ENCODE measurements at regions not wholly inside any gene's neighbourhood (a gene's known extent, or its start where the extent isn't known, plus 50 kb on each side); places are given as distances from the start of the nearest gene placed in this dataset.

DNA sequence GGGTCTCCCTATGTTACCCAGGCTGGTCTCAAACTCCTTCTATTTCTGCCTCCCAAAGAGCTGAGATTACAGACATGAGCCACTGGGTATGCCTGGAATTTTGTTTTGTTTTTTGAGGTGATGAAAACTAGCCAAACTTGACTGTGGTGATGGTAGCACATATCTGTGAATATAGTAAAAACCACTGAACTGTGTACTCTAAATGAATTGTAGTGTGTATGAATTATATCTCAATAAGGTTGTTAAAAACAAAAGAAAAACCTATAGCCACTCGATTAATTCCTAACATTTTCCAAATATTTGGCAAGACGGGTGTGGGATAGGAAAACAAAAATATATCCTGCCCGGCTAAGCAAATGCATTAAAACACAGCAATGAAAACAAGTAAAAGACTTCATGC, 1302.3 kb upstream of the CHAC2 start:
- TF ChIP-seq POLR2A (IDR thresholded peaks at IDR 0.05): no peak
- TF ChIP-seq, protein P1, sequence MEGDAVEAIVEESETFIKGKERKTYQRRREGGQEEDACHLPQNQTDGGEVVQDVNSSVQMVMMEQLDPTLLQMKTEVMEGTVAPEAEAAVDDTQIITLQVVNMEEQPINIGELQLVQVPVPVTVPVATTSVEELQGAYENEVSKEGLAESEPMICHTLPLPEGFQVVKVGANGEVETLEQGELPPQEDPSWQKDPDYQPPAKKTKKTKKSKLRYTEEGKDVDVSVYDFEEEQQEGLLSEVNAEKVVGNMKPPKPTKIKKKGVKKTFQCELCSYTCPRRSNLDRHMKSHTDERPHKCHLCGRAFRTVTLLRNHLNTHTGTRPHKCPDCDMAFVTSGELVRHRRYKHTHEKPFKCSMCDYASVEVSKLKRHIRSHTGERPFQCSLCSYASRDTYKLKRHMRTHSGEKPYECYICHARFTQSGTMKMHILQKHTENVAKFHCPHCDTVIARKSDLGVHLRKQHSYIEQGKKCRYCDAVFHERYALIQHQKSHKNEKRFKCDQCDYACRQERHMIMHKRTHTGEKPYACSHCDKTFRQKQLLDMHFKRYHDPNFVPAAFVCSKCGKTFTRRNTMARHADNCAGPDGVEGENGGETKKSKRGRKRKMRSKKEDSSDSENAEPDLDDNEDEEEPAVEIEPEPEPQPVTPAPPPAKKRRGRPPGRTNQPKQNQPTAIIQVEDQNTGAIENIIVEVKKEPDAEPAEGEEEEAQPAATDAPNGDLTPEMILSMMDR (IDR thresholded peaks at IDR 0.05): no peak

All from Peyer's patch (tissue), 4 donors.